Cerebellar nuclear complex (tissue), 1 donor: ENCODE measurements at regions not wholly inside any gene's neighbourhood (a gene's known extent, or its start where the extent isn't known, plus 50 kb on each side); places are given as distances from the start of the nearest gene placed in this dataset.

Source experiments
- DNase-seq, 2 experiments: peaks; one replicate each; lab custom pipeline; 2025; lab: John Stamatoyannopoulos, UW

DNA sequence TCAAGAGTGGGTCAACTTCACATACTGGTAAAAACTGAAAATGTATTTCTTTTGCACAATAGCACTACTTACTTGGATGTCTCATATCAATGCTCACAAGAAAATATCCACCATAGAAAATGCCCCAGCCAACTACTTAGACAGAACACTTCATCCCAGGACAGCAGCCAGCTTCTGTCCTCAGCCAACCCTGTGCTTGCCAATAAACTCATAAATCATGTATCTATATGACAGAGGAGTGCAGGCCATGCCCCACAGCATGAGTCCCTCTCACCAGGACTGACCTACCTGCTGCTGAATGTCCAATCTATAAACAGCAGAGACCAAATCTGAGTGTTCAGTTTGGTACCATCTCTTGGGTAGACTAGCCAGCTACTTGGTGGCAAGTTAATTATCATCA, 179.3 kb downstream of the OMA1 start:
- no peak for DNase-seq

DNA sequence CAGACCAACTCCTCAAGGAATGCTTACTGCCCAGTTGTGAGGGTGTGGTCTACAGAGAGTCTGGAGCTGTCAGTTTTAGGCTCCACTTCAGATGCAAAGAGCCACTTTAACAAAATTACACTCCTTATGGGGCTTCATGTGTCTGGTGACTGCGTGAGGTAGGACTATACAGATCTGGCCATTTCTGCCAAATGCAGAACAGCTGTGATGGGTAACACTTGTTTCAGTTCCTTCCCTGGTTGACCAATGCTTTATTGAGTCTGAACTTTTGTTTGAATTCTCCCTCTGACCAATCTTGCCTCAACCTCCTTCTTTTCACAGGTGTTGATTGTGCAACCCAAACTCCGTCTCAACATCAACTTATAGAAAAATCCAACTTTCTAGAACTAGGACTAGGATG, 181.2 kb downstream of the OMA1 start:
- DNase-seq = no peak

DNA sequence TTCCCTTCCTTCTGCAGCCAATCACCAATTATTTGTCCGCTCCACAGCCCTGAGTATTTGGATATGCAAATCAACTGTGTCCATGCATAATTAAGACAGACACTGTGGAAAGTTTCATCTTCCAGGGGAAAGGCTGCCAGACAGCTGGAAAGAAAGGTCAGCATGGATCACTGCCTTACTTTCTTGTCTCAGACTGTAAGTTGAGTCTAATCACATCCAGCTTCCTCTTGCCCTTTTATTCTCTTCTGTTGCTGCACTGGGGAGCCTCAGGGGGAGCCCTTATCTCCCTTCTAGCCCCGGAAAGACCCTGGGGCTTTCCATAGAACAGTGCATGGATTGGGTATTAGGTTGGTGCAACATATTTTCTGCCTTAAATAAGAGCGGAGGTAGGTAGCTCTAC, 182.9 kb downstream of the OMA1 start:
- DNase-seq = no peak

DNA sequence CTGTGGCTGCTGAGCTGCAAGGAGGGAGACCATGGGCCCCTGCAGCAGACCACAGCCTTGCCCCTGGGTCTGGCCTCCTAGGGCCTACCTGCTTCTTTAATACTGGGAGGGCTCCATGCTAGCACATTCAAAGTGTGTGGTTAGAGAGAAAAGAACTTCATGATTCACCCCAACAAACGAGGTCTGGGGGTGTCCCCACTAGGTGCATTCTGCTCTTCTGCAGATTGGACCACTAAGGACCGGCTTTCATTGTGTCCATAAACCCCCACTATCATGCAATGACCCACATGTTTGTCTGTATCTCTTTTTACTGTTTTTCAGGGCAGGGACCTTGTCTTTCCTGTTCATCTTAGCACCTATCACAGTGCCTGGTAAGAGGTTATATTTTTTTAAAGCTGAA, 185.4 kb downstream of the OMA1 start:
- no peak for DNase-seq

DNA sequence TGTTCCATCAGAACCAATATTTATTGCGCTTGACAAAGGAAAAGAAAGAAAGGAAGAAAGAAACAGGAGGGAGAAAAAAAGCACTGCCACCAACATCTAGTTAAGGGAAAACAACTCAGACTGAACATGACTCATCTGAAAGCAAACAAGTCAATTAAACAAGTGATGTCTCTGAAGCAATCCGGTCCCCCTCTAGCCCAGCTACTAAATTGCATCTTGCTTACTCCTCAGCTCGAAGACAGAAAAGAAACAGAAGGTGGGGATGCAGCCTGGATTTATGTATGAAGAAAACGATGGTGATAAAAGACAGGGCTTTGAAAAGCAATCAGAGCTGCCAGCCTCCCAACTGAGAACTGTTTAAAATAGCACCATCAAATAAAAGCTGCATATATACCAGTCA, 188.2 kb downstream of the OMA1 start:
- no peak for DNase-seq

DNA sequence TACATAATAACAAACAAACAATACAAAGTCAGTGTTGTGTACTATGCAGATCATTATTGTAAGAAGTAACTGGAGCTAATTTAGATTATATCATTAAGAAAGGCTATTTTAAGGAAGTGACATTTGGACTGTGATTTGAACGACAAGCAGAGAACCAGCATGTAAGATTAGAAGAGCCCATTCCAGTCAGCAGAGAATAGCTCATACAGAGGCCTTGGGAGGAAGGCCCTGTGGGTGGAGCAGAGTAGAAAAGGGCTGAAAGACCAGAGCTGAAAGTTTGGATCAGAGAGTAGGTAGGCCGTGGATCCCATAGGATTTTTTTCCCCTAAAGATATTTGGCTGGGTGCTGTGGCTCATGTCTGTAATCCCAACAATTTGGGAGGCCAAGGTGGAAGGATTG, 190.1 kb downstream of the OMA1 start:
- no peak for DNase-seq

DNA sequence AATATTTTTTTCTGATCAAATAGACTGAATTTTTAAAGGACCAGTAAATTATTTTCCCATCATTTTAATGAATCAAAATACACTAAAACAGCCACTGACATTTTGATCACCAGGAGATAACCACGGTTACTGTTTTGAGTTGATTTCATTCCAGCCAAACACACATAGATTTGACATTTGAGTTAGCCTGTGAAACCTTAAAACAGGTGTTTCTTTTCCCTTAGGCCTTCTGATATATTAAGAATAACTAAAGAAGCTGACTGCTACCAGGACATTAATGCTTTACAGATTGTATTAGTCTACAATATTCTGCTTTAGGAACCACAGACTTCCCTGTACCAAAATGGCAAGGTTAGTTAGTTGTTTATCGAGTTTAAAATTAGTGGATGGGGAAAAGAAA, 193.4 kb downstream of the OMA1 start:
- DNase-seq = no peak

DNA sequence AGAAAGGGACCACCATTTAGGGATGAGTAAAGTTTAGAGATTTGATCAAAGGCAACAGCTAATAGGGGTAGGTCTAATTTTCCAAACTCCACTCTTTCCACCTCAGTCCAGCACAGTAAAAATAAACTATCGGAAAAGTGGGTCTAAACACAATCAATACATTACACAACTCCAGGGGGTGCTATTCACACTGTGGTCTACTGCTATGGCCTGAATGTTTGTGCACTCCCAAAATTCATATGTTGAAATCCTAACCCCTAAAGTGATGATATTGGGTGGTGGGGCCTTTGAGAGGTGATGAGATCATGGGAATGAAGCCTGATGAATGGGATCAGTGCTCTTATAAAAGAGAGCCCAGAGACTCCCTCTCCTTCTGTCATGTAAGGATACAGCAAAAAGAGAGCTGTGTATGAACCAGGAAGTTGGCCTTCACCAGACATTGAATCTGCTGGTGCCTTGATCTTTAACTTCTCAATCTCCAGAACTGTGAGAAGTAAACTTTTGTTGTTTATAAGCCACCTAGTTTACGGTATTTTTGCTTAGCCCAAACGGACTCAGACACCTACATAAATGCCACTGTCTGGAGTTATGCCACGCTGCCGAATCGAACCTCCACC, 193.9 kb downstream of the OMA1 start:
- no peak for DNase-seq

DNA sequence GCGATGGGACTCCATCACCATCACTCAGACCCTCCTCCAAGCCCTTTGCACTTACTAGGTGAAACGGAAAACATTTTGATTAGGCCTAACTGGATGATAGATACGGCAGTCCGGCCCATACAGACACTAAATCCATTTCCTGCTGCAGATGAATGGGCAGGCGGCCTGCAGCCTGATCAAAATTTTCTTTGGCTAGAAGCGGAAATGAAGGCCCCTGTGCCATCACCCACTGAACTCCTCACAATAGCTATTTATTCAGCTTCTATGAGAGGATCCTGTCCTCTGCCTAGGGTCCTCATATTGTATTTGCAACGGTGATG, 200.5 kb downstream of the OMA1 start:
- no peak for DNase-seq

DNA sequence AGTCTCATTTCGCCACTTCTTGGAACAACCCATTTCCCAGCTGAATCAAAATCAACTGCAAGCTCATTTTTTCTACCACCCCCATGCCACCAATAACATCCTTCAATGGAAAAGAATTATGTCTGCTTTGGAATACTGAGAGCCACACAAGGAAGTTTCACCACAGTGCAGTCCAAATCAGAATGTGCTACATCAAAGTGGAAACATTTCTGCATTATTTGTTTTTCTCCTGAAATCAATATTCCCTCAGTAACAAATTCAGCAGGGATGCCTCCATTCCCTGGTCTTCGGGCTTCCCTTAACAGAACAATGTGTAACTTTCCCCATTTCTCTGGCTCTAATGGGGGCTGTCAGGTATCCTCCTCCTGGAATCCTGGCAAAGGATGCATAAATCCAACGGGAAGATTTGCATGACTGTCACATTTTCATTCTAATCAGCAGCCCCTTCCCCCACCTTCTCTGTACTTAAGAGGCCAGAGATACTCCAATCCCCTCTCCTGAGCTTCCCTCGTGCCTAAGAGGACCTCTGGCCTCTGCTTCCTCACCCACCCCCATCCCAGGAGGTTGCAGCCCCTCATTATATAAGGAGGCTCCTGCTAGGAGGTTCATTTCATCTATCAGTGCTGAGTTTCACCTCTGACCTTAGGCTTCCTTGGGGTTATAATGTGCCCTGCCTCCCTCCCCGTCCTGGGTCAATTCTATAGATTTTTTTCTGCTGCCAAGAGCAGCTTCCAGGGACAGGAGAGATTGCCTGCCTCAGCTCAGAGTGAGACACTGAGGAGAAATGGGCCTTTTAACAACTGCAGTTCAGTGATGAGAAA, 201.1 kb downstream of the OMA1 start:
- DNase-seq = no peak

DNA sequence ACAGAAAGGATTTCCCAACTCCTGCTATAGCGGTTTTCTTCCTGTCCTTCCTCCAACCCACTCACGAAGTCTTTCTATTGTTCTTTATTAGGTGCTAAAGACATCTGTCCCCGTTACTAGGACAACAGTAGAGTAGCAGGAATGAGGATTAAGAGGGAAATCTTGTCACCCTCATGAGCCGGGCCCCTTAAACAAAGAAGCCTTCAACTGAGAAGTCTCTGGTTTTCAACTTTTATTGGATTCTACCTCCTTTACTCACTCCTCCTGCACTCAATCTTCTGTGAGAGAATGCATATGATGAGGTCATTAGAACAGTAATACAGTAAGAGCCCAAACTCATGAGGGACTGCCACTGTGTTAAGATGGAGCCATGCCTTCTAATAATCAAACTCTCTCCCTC, 206.3 kb downstream of the OMA1 start:
- no peak for DNase-seq

DNA sequence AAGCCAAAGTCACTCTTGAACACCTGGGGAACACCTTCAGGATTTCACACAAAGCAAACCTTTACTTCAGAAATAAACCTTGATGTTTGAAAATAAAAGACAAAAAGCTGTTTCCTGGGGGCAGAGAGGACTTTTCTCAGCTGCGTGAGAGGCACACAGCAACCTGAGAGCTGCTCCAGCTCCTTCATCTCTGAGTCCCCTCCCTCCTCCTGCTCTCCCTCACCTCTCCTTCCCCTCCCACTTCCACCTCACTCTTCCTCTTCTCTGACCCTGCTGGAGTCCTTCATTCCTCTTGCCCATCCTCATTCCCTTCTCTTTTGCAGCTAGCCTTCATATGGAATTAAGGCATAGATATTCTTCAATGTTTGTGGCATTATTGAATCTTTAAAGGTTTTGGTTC, 208.4 kb downstream of the OMA1 start:
- no peak for DNase-seq

DNA sequence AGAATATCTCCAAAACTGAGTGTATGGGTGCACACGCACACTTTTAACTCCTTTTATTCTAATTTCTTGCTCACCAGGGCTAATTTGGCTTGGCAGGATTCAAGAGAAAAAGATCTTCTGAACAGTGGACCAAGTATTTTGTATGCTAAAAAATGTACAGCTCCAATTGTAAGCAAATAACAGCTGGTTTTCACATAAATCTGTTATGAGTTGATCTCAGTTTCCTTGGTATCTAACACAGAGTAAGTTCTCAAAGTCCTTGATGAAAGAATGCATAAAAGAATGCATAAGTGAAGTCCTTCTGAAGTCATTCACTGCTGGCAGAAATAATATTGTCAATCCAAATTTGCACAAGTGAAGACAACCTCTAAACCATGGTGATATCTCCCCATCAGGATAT, 213.0 kb downstream of the OMA1 start:
- no peak for DNase-seq

DNA sequence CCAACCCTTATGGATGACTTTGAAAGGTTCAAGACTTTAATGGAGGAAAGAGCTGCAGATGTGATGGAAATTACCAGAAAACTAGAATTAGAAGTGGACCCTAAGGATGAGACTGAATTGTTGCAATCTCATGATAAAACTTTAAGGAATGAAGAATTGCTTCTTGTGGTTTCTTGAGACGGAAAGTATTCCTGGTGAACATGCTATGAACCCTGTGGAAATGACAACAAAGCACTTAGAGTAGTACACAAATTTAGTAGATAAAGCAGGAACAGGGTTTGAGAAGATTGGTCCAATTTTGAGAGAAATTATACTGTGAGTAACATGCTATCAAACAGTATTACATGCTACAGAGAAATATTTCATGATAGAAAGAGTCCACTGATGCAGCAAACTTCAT, 215.4 kb downstream of the OMA1 start:
- DNase-seq = no peak

DNA sequence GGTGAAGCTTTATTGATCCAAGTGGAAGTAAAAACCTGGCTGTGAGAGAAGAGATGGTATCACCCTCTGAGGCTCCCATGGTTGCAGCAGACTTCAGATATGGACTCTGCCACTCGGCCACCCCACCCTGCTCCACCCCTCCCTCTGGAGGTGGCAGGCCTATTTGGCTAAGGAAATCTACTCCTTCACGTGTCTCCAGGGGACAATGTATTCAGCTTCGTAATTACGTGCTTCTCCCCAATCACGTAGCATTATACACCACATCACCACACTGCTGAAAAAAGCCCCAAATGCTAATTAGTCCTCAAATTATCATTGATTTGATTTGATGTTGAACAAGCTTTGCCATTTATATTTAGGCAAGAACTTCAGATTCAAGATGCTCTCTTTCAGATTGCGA, 220.7 kb downstream of the OMA1 start:
- no peak for DNase-seq

DNA sequence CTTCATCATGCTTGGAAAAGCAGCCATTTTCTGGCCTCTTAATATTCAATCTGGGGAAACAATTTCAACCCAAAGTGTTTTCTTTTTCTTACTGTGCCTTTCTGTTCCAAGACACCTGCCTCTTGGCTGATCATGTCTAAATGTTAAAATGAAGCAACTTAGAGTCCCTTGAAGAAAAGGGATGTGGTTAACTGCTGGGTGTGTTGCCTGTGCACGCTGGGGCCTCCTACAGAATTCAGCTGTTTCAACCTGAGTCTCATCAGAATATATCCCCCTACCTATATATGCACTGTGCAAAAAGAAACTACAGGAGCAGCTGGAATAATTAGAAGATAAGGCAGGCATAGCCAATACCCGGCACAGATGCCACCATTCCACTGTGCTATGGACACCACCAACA, 222.0 kb downstream of the OMA1 start:
- DNase-seq = no peak

DNA sequence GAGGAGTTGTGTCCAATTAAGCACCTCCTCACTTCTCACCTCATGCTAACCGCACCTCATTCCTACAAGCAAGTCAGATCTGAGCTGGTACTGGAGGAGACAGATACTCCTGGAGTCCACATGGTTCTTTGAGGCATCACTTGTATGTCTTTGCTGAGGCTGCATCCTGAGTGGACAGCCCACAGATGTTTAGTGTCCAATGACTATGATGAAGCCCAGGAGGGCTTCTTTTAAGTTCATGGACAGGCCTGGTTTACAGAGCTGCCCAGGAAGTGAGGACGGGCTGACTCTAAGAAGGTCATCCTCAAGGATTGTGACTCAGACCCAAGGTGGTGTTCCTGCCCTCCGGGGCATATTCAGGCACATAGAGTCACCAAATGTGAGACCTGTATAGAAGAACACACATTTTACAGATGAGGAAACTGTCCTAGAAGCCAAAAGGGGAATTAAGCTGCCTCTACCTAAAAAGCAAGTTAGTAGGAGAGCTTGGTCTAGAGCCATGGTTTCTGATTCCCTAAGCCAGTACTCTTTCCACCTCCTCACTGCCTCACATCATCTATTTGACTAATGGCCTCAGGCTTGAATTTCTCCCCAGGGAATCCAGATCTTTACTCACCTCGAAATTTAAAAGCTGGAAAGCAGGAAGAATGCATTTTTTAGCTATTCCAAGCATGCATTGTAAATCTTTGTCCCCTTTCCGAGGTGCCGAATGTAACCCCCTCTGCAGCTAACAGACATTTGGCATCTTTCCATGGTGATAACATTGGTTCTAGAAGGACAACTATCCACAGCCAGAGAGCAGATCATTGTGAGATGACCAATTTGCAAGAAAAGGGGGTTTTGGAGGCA, 228.1 kb downstream of the OMA1 start:
- no peak for DNase-seq

DNA sequence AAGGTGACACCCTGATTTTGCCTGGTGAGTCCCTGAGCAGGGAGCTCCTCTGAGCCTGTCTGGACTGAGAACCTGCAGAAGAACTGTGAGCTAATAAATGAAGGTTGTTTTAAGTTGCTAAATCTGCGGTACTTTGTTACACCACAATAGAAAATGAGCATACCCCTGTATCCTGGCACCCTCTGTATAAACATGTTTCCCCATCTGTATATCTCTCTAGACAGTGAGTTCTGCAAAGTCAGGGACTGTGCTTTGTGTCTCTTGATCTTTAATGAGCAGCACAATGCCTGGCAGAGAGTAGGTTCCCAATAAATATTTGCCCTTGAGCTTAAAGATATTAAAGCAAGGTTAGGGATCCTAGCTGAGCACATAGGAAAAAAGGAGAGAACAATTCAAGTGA, 228.8 kb downstream of the OMA1 start:
- no peak for DNase-seq

DNA sequence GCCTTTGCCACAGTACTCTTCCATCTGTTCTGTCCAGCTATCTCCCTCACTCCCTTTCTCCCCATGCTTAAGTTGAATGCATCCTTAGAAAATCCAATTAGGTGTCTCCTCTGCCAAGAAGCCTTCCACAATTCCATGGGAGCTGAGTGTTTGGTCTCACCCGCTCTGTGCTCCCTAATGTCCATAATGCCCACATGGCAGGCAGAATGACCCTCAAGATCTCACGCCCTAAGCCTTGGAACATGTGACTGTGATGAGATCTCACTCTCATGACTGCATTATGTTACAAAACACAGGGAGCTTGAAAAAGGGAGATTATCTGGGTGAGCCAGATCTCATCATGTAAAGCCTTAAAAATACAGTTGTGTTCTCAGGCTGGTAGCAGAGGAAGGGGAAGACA, 229.4 kb downstream of the OMA1 start:
- DNase-seq = no peak

DNA sequence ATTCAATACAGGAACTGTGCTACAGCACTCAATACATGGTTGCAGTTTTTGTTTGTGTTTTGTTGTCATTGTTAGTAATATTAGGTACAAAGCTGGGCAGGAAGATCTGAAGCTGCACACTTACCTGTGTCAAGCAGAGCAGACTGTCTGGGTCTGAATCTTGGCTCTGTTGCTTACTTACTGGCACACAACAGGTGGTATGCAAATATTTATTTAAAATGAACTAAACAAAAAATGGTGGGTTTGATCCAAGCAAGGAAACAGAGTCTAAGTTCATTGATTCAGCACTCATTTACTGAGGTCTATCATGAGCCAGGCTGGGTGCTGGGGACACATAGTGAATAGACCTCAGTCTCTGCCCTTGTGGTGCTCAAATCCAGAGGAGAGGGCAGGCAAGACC, 230.4 kb downstream of the OMA1 start:
- DNase-seq = no peak

DNA sequence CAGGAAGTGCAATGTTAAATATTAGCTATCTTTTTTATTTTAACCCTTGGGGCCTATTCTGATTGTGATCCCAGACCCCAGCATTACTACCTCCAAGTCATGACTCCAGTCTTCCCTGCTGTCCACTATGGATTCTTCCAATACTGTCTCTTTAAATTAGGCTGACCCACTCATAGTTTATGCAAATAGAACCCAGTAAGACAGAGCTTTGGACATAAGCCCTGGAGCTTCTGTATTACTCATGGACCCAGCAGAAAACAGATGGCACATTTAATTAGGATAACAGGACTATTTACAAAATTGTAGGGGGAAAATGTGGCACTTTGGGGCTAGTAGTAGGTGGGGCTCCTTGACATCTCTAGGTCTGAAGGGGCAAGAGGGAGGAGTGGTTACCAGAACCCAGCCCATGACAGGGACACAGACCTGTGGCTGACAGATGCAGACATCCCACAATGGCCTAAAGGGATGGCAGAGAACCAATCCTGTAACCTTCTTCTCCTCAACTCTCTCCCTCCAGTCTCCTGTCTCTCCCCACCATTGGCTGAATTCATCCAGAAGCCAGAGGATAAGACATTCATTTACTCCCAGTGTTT, 233.5 kb downstream of the OMA1 start:
- DNase-seq = no peak

DNA sequence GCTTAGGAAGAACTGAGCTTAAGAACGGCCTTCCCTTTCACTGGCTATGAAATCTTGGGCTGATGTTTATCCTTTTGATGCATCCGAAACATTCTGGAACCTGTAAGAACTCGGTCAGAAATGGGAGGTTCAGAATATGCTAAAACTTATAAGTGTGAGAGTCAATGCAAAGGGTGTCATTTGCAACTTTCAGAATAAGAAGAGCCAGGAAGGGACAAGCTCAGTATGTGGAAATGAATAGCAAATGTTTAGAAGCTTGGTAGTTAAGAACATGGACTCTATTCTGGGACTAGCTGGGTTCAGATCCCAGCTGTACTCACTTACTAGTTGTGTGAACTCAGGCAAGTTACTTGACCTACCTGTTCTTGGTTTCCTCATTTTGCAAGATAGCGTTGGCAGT, 234.1 kb downstream of the OMA1 start:
- no peak for DNase-seq

DNA sequence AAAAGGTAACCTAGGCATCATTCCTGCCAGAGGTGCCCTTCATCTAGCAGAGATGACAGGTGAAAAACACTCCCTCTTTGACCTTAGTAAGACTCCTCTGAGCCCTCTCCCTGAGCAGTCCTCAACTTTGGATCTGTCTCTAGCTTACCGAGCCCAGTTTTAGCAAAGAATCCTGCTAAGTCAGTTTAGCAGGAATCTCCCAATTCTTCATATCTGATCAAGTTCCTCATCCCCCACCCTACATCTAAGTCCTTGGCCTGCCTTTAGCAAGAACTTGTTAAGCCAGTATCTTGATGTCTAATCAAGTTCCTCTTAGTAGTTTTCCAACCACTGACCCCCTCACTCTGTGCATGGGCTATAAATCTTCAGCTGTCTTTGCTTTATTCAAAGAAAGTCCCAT, 235.6 kb downstream of the OMA1 start:
- no peak for DNase-seq
